AML-193 (cell line): ENCODE measurements at regions not wholly inside any gene's neighbourhood (a gene's known extent, or its start where the extent isn't known, plus 50 kb on each side); places are given as distances from the start of the nearest gene placed in this dataset.

Experiments used
- DNase-seq, 2 experiments: peaks; one replicate each; lab custom pipeline; 2025; lab: John Stamatoyannopoulos, UW

GRCh38 chr3:22893101-22893500 is 310.0 kb upstream of the UBE2E2 start:
- DNase-seq: no peak

GRCh38 chr3:22893644-22894325 is 309.3 kb upstream of the UBE2E2 start:
- no peak for DNase-seq

GRCh38 chr3:22894865-22895264 is 308.3 kb upstream of the UBE2E2 start:
- DNase-seq: no peak

GRCh38 chr3:22895671-22896070 is 307.5 kb upstream of the UBE2E2 start:
- DNase-seq: no peak

- no peak for DNase-seq
Measured at GRCh38 chr3:22898558-22898957, 304.6 kb upstream of the UBE2E2 start.

- DNase-seq: no peak
Measured at GRCh38 chr3:22899441-22899840, 303.7 kb upstream of the UBE2E2 start.

GRCh38 chr3:22900296-22900695 is 302.8 kb upstream of the UBE2E2 start:
- no peak for DNase-seq

- no peak for DNase-seq
Measured at GRCh38 chr3:22901684-22902083, 301.4 kb upstream of the UBE2E2 start.

- no peak for DNase-seq
Measured at GRCh38 chr3:22907161-22907780, 295.9 kb upstream of the UBE2E2 start.

GRCh38 chr3:22907796-22908195 is 295.3 kb upstream of the UBE2E2 start:
- DNase-seq: no peak

- DNase-seq: no peak
Measured at GRCh38 chr3:22908989-22909507, 294.1 kb upstream of the UBE2E2 start.

GRCh38 chr3:22916933-22917332 is 286.2 kb upstream of the UBE2E2 start:
- DNase-seq: no peak

GRCh38 chr3:22920006-22920405 is 283.1 kb upstream of the UBE2E2 start:
- DNase-seq: no peak

- DNase-seq: peak in 1 of 2 experiments; percentile 2
Measured at GRCh38 chr3:22922317-22922716, 280.8 kb upstream of the UBE2E2 start.

- DNase-seq: no peak
Measured at GRCh38 chr3:22923711-22924110, 279.4 kb upstream of the UBE2E2 start.

- no peak for DNase-seq
Measured at GRCh38 chr3:22928216-22929110, 274.7 kb upstream of the UBE2E2 start.

GRCh38 chr3:22933051-22933840 is 269.9 kb upstream of the UBE2E2 start:
- DNase-seq: no peak

GRCh38 chr3:22933841-22934116 is 269.3 kb upstream of the UBE2E2 start:
- no peak for DNase-seq

- DNase-seq: no peak
Measured at GRCh38 chr3:22935040-22935439, 268.1 kb upstream of the UBE2E2 start.

GRCh38 chr3:22937536-22937935 is 265.6 kb upstream of the UBE2E2 start:
- DNase-seq: no peak

- no peak for DNase-seq
Measured at GRCh38 chr3:22938739-22939138, 264.4 kb upstream of the UBE2E2 start.

- no peak for DNase-seq
Measured at GRCh38 chr3:22939349-22939748, 263.8 kb upstream of the UBE2E2 start.
